Uterus (tissue), 3 donors: ENCODE measurements at regions not wholly inside any gene's neighbourhood (a gene's known extent, or its start where the extent isn't known, plus 50 kb on each side); places are given as distances from the start of the nearest gene placed in this dataset.
"Not testable (repeated sequence)": the region's sequence is repeated elsewhere in the genome, so short reads cannot be mapped to it uniquely, and the experiment has no call there.

Source experiments
- DNase-seq, 2 donors: peaks; one replicate each; pipeline ENCODE4 v3.0.0-alpha.2; 2019 to 2020
- H3K27ac ChIP-seq, 2 donors: fragments of 200-600 bp; sonication (generic); 1 replicate in 1 of 2; 2 replicates in 1 of 2; pipeline ENCODE4 v1.5.1; 2016 to 2018
- H3K27me3 ChIP-seq, 2 donors: fragments of 200-600 bp; sonication (generic); one replicate each; pipeline ENCODE4 v1.5.1; 2018 to 2019; ENCODE audit warnings: control low read depth in 1 of 2
- H3K36me3 ChIP-seq, 2 donors: fragments of 200-600 bp; sonication (generic); one replicate each; pipeline ENCODE4 v1.5.1; 2019; ENCODE audit warnings: control low read depth in 1 of 2
- H3K4me1 ChIP-seq, 2 donors: fragments of 200-600 bp; sonication (generic); one replicate each; pipeline ENCODE4 v1.5.1; 2018 to 2019; ENCODE audit warnings: control low read depth in 1 of 2
- H3K4me3 ChIP-seq, 2 donors: fragments of 200-600 bp; sonication (generic); 1 replicate in 1 of 2; 2 replicates in 1 of 2; pipeline ENCODE4 v1.5.1; 2018 to 2019; ENCODE audit warnings: mild to moderate bottlenecking in 1 of 2
- H3K9me3 ChIP-seq, 2 donors: fragments of 200-600 bp; sonication (generic); one replicate each; pipeline ENCODE4 v1.5.1; 2019; ENCODE audit warnings: control low read depth in 1 of 2
- CTCF ChIP-seq, 4 experiments: fragments of 200-600 bp in 2 of 4; fragments of 450-650 bp in 2 of 4; sonication (generic) in 2 of 4; IDR thresholded peaks; one replicate each; pipeline ENCODE4 v1.5.1; 2016 to 2019; ENCODE audit warnings: antibody characterized with exemption in 4 of 4, mild to moderate bottlenecking in 2 of 4, moderate library complexity in 1 of 4
- POLR2A ChIP-seq, 2 donors: fragments of 450-650 bp; IDR thresholded peaks; one replicate each; pipeline ENCODE4 v1.6.1; 2016; ENCODE audit warnings: antibody characterized with exemption in 2 of 2, mild to moderate bottlenecking in 1 of 2, moderate library complexity in 1 of 2
- intact Hi-C: fragments of 100-400 bp; cut with DNase I; formaldehyde crosslinking; loops from one replicate; pipeline ENCODE4 v1.15.1; 2023; ENCODE audit warnings: low total_unique reads
- donor health status: DM: yes; HTN: yes; CAD: no.

GRCh38 chrX:137171626-137172025 is 137.8 kb upstream of the GPR101 start:
- TF ChIP-seq POLR2A (IDR thresholded peaks at IDR 0.05): no peak
- no peak for TF ChIP-seq CTCF (IDR thresholded peaks at IDR 0.05)
- H3K36me3 ChIP-seq: no peaks in the 10 kb centered on the region
- no peaks in the 10 kb centered on the region for H3K4me1 ChIP-seq
- H3K9me3 ChIP-seq: no peaks in the 10 kb centered on the region
- intact Hi-C loops: no loop called here
- H3K4me3 ChIP-seq: no peak overlapping the region
- H3K27me3 ChIP-seq: no peaks in the 10 kb centered on the region
- DNase-seq: no peak
- H3K27ac ChIP-seq: no peak overlapping the region

GRCh38 chrX:137166591-137166990 is 132.8 kb upstream of the GPR101 start:
- Histone ChIP-seq H3K27me3 (no peaks in the 10 kb centered on the region), H3K27ac (no peak overlapping the region), H3K36me3 (no peaks in the 10 kb centered on the region), H3K4me1 (no peaks in the 10 kb centered on the region), H3K9me3 (no peaks in the 10 kb centered on the region), H3K4me3 (no peak overlapping the region)
- no peak for DNase-seq
- intact Hi-C loops: no loop called here
- TF ChIP-seq POLR2A (IDR thresholded peaks at IDR 0.05) (no peak), CTCF (IDR thresholded peaks at IDR 0.05) (no peak)

DNA sequence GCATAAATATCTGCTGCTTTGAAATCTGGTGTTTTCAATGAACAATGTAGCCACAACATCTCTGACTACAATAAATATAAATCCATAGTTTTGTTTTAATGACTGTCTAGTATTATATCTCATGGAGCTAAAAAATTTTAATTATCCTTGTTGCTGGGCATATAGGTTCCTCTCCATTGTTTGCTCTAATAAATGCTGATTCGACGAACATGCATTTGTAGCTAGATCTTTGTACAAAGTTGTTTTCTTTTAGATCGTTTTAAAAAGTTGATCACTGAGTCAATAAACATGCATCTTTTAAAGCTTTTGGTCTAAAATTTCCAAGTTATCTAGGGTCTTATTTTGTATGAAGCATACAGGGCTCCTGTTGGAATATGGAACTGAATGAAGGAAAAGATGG is 130.5 kb upstream of the GPR101 start:
- no peak for DNase-seq
- H3K27ac ChIP-seq: no peak overlapping the region
- H3K4me1 ChIP-seq: no peaks in the 10 kb centered on the region
- no peaks in the 10 kb centered on the region for H3K27me3 ChIP-seq
- H3K36me3 ChIP-seq: no peaks in the 10 kb centered on the region
- no peak overlapping the region for H3K4me3 ChIP-seq
- no peak for TF ChIP-seq POLR2A (IDR thresholded peaks at IDR 0.05)
- TF ChIP-seq CTCF (IDR thresholded peaks at IDR 0.05): no peak
- H3K9me3 ChIP-seq: no peaks in the 10 kb centered on the region
- intact Hi-C loops: no loop called here

DNA sequence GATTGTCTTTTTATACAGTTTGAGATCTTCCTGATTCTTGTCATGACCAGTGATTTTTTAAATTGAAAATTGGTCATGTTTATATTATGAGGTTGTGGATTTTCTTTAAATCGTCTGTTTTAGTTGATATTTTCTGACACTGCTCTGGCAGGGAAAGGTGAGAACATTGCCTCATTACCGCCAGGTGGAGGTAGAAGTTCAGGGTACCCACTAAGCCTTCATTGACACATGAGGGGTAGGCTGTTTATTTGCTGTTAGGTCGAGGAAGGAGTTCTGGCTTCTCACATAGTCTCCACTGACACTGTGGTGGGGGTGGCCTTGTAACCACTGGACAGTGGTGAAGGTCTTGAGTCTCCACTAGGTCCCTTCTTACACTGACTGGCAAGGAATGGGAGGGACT is 117.6 kb upstream of the GPR101 start:
- H3K4me1 ChIP-seq: no peaks in the 10 kb centered on the region
- H3K4me3 ChIP-seq: no peak overlapping the region
- intact Hi-C loops: no loop called here
- no peaks in the 10 kb centered on the region for H3K9me3 ChIP-seq
- H3K36me3 ChIP-seq: no peaks in the 10 kb centered on the region
- DNase-seq: no peak
- H3K27me3 ChIP-seq: no peaks in the 10 kb centered on the region
- H3K27ac ChIP-seq: no peak overlapping the region
- TF ChIP-seq CTCF (IDR thresholded peaks at IDR 0.05): no peak
- TF ChIP-seq POLR2A (IDR thresholded peaks at IDR 0.05): no peak

DNA sequence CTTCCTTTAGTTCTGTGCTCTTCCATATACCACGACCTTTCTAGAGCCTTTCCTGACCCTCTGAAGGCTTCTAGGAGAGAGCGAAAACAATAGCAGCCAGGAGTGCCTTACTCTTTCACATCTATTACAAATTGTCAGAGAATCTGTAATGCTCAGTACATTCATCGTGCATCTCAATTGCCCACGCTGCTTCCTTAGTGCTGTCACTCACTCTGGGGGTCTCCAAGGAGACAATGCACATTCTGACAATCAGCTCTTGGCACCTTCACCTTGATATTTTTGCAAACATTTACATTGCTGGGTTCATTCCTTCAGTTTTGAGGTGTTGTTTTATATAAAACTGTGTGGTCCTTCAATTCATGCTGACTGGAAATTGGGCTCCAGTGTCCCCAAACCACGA is 110.1 kb upstream of the GPR101 start:
- no peak for TF ChIP-seq POLR2A (IDR thresholded peaks at IDR 0.05)
- TF ChIP-seq CTCF (IDR thresholded peaks at IDR 0.05): no peak
- intact Hi-C loops: no loop called here
- no peaks in the 10 kb centered on the region for H3K27me3 ChIP-seq
- no peak overlapping the region for H3K27ac ChIP-seq
- H3K9me3 ChIP-seq: no peaks in the 10 kb centered on the region
- no peak for DNase-seq
- H3K4me1 ChIP-seq: no peaks in the 10 kb centered on the region
- no peaks in the 10 kb centered on the region for H3K36me3 ChIP-seq
- H3K4me3 ChIP-seq: no peak overlapping the region

DNA sequence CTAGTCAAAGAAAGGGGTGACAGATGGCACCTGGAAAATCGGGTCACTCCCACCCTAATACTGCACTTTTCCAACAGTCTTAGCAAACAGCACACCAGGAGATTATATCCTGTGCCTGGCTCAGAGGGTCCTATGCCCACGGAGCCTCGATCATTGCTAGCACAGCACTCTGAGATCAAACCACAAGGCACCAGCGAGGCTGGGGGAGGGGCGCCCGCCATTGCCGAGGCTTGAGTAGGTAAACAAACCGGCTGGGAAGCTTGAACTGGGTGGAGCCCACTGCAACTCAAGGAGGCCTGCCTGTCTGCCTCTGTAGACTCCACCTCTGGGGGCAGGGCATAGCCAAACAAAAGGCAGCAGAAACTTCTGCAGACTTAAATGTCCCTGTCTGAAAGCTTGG is 88.9 kb upstream of the GPR101 start:
- H3K27me3 ChIP-seq, DNase-seq, intact Hi-C loops, H3K4me1 ChIP-seq, H3K4me3 ChIP-seq, H3K27ac ChIP-seq, H3K9me3 ChIP-seq, H3K36me3 ChIP-seq: not testable (repeated sequence)
